Fibroblast of skin of right biceps (primary cell): ENCODE measurements at regions not wholly inside any gene's neighbourhood (a gene's known extent, or its start where the extent isn't known, plus 50 kb on each side); places are given as distances from the start of the nearest gene placed in this dataset.
"Not testable (repeated sequence)": the region's sequence is repeated elsewhere in the genome, so short reads cannot be mapped to it uniquely, and the experiment has no call there.

Experiments
- DNase-seq: peaks from one replicate; pipeline ENCODE4 v3.0.0-alpha.2; 2013

GRCh38 chr9:94191706-94192105, 67.4 kb upstream of the ZNF169 start:
- DNase-seq: not testable (repeated sequence)

- DNase-seq: no peak
Measured at GRCh38 chr9:94198414-94198813, 60.7 kb upstream of the ZNF169 start.

GRCh38 chr9:94199776-94200175, 59.3 kb upstream of the ZNF169 start:
- DNase-seq: peak; percentile 74

GRCh38 chr9:94204174-94204573, 54.9 kb upstream of the ZNF169 start:
- no peak for DNase-seq

- no peak for DNase-seq
Measured at GRCh38 chr9:94207781-94208180, 51.3 kb upstream of the ZNF169 start.
